NCI-H2196 (cell line): ENCODE measurements at regions not wholly inside any gene's neighbourhood (a gene's known extent, or its start where the extent isn't known, plus 50 kb on each side); places are given as distances from the start of the nearest gene placed in this dataset.

Source experiments
- DNase-seq: peaks from one replicate; lab custom pipeline; 2025; ENCODE audit not compliant: unreplicated experiment; lab: John Stamatoyannopoulos, UW

- DNase-seq = no peak
These were observed 880.3 kb downstream of the RPA4 start for GRCh38 chrX:97763981-97764380.

- DNase-seq = no peak
These were observed 882.9 kb downstream of the RPA4 start for GRCh38 chrX:97766501-97767095.

- no peak for DNase-seq
These were observed 903.6 kb downstream of the RPA4 start for GRCh38 chrX:97787311-97787710.

GRCh38 chrX:97787849-97788248 lies 904.1 kb downstream of the RPA4 start:
- no peak for DNase-seq

GRCh38 chrX:97790850-97791249 lies 907.1 kb downstream of the RPA4 start:
- no peak for DNase-seq

GRCh38 chrX:97797076-97797475 lies 913.4 kb downstream of the RPA4 start:
- no peak for DNase-seq

GRCh38 chrX:97806238-97806637 lies 922.5 kb downstream of the RPA4 start:
- DNase-seq = no peak

- DNase-seq = no peak
These were observed 923.2 kb downstream of the RPA4 start for GRCh38 chrX:97806946-97807345.

GRCh38 chrX:97820170-97820569 lies 936.5 kb downstream of the RPA4 start:
- no peak for DNase-seq

- DNase-seq = no peak
These were observed 944.8 kb downstream of the RPA4 start for GRCh38 chrX:97828471-97828870.

- DNase-seq = no peak
These were observed 952.3 kb downstream of the RPA4 start for GRCh38 chrX:97835969-97836368.

- DNase-seq = no peak
These were observed 958.0 kb downstream of the RPA4 start for GRCh38 chrX:97841544-97842179.

- no peak for DNase-seq
These were observed 958.9 kb downstream of the RPA4 start for GRCh38 chrX:97842468-97843199.

GRCh38 chrX:97843200-97843811 lies 959.6 kb downstream of the RPA4 start:
- DNase-seq = no peak

GRCh38 chrX:97844161-97844560 lies 960.5 kb downstream of the RPA4 start:
- DNase-seq = no peak

GRCh38 chrX:97844943-97845342 lies 961.2 kb downstream of the RPA4 start:
- no peak for DNase-seq

GRCh38 chrX:97845451-97845850 lies 961.7 kb downstream of the RPA4 start:
- DNase-seq = no peak

- no peak for DNase-seq
These were observed 962.5 kb downstream of the RPA4 start for GRCh38 chrX:97846228-97846627.

- DNase-seq = no peak
These were observed 963.1 kb downstream of the RPA4 start for GRCh38 chrX:97846718-97847237.

GRCh38 chrX:97847885-97848679 lies 964.4 kb downstream of the RPA4 start:
- DNase-seq = no peak

GRCh38 chrX:97849951-97850350 lies 966.2 kb downstream of the RPA4 start:
- DNase-seq = no peak
